Endometrium (tissue), 2 donors: ENCODE measurements at regions not wholly inside any gene's neighbourhood (a gene's known extent, or its start where the extent isn't known, plus 50 kb on each side); places are given as distances from the start of the nearest gene placed in this dataset.

Experiments used
- FAIRE-seq: peaks from 2 replicates; lab custom pipeline; 2012; peaks lifted over from hg19 to GRCh38; lab: Jason Lieb, UNC
- donor health status: control.
- donor health status: control.

DNA sequence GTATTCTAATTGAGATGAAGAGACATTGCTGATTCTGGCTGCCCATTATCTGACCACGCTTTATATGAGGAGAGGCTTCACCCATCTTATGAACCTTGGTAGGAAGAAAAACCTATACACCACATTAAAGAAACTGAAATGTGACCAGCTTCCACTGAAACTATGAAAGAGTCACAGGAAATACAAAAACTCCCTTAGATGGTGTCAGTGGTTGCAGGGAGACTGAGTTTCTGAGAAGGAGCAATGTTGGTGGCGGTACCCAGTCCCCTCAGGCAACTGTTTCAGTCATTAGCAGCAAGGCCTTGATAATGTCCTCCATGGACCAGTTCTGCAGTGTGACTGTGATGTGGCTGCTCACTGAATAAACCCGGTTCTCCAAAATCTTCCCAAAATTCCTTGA lies 110.5 kb upstream of the FTMT start:
- FAIRE-seq: no peak

DNA sequence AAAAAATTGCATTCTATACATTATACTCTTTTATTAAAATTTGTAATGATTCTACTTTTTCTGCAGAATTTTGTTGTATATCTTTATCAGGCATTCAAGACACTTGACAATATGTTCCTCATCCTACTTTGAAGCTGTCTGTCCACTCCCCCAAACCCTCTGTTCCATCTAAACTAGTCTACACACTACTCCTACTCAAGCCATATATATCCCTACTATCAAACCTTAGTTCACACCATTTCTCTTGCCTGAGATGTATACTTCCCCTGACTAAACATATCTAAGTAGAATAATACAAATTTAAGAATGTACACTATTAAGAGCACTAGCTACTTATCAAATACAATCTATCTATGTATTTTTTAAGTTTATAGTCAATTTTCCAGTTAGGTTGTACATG lies 107.1 kb upstream of the FTMT start:
- no peak for FAIRE-seq

- FAIRE-seq: no peak
Observed at GRCh38 chr5:121745407-121745806, 106.3 kb upstream of the FTMT start.

DNA sequence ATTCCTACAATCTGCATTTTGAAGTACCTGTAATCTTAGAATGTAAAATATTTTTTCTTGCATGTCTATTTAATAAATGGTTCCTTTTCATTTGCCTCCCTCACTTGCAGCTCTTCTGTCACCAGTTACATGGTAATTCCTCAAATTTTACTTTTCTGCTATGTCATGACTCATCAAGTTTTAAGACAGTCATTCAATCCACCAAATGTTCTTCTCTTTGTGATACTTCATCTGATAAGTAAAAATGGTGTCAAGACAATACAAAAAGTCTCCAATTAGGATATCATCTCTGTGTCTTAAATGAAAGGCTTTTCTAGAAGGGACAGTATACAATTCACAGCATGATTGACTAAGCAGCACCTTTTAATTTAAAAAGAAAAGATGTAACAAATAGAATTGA lies 104.9 kb upstream of the FTMT start:
- no peak for FAIRE-seq

- FAIRE-seq: no peak
Observed at GRCh38 chr5:121748686-121749085, 103.0 kb upstream of the FTMT start.

DNA sequence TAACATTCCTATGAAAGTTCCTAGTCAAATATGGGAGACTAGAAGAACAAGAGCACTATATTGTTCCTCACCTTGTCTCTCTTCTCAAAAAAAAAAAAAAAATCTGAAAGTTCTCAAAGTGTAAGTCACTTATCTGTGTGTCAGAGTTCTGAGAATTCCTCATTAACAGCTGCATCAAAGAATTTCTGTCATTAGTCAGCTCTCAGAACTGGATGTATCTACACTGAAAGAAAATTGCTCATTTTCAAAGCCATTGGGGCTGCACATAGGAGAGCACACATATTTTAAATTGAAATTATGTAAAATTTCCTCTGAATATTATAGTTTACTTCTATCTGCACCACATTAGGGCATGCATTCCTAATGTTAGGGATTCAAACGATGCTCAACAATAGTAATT lies 99.5 kb upstream of the FTMT start:
- no peak for FAIRE-seq

- no peak for FAIRE-seq
Observed at GRCh38 chr5:121755266-121755665, 96.4 kb upstream of the FTMT start.

DNA sequence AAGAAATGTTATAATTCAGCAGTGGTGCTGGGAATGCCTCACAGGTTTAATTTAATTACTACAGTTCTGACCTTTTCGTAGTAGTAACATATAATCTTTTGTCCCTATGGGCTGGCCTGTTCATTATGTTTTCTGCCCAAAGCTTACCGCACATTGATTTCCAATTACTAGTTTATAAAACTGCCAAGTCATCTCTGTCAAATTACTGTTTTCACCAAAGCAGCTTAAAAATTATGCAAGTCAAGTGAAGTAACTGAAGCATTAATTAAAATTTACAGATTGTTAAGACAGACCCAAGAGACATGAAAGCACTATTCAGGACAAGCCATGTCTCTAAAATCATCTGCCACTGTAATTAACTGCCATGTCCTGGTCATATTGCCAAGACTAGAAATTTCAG lies 93.9 kb upstream of the FTMT start:
- FAIRE-seq: no peak

DNA sequence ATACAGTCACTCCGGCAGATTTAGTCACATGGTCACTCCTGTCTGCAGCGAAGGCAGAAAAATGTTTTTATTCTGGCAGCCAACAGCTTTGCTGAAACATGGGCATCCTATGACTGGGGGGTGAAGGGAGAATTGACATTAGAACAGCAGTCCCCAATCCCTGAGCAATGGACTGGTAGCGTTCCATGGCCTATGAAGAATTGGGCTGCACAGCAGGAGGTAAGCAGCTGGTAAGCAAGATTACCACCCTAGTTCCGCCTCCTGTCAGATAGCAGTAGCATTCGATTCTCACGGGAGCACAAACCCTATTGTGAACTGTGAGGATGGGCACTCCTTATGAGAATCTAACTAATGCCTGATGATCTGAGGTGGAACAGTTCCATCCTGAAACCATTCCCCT lies 93.1 kb upstream of the FTMT start:
- FAIRE-seq: no peak

GRCh38 chr5:121762426-121762825 lies 89.3 kb upstream of the FTMT start:
- no peak for FAIRE-seq

DNA sequence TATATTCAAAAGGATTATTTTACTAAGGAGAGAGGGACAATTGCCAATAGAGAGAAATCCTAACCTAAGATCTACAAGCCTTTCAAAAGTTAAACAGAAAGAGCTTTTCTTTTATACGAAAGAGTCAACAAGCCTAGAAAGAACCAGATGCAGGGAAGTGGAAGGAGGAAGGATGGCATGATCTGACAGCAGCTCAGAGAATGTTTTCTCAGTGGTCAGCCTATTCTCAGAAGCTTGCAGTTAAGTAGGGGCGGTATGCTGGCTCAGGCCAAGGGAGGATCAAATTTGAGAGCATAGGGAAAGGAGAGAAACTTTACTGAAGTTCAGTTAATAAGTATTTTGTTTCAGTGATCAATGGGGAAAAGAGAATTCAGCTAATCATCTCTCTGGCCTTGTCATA lies 88.0 kb upstream of the FTMT start:
- no peak for FAIRE-seq

- no peak for FAIRE-seq
Observed at GRCh38 chr5:121780406-121780805, 71.3 kb upstream of the FTMT start.

GRCh38 chr5:121783700-121784099 lies 68.0 kb upstream of the FTMT start:
- FAIRE-seq: no peak

GRCh38 chr5:121793791-121794190 lies 57.9 kb upstream of the FTMT start:
- FAIRE-seq: no peak

DNA sequence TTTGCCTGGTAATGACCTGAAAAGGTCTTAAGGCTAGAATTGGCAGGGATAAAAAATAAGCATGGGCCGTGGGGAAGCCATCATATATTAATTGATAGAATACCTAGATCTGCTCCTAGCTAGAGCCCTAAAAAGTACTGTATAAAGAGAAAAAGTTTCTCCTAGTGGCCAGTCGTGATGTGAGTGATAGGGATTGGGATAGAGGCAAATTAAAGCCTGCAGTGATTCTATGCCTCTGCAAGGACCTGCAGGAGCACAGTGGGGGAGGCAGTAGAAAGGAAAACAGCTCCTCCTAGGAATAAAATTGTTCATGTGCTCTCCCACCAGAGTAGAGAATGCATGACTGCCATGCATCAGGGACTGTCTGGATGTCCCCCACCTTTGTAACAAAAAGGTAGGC lies 56.2 kb upstream of the FTMT start:
- FAIRE-seq: no peak

GRCh38 chr5:121797681-121798518 lies 53.8 kb upstream of the FTMT start:
- FAIRE-seq: no peak
